IPS-20b (cell line): ENCODE measurements at regions not wholly inside any gene's neighbourhood (a gene's known extent, or its start where the extent isn't known, plus 50 kb on each side); places are given as distances from the start of the nearest gene placed in this dataset.
"Not testable (repeated sequence)": the region's sequence is repeated elsewhere in the genome, so short reads cannot be mapped to it uniquely, and the experiment has no call there.

ENCODE experiments used
- H3K27ac ChIP-seq: one replicate; pipeline ENCODE4 v1.5.1; 2013; ENCODE audit warnings: low read length
- H3K27me3 ChIP-seq: 2 replicates; pipeline ENCODE4 v1.6.1; 2013; ENCODE audit warnings: mild to moderate bottlenecking, low read length, inconsistent platforms; ENCODE audit not compliant: insufficient read depth
- H3K36me3 ChIP-seq: 2 replicates; pipeline ENCODE4 v1.6.1; 2013; ENCODE audit warnings: low read depth, mild to moderate bottlenecking, inconsistent platforms, low read length, moderate library complexity; ENCODE audit not compliant: insufficient read depth
- H3K4me1 ChIP-seq: 2 replicates; pipeline ENCODE4 v1.6.1; 2013; ENCODE audit warnings: mild to moderate bottlenecking, control low read depth, inconsistent platforms, low read length, moderate library complexity; ENCODE audit not compliant: insufficient read depth
- H3K4me3 ChIP-seq: 2 replicates; pipeline ENCODE4 v1.5.1; 2013; ENCODE audit warnings: mild to moderate bottlenecking, low read length, inconsistent platforms
- H3K9ac ChIP-seq: 2 replicates; pipeline ENCODE4 v1.6.1; 2013; ENCODE audit warnings: low read depth, mild to moderate bottlenecking, inconsistent platforms, low read length, moderate library complexity
- H3K9me3 ChIP-seq: 2 replicates; pipeline ENCODE4 v1.6.1; 2013; ENCODE audit warnings: mild to moderate bottlenecking, low read depth, low read length, inconsistent platforms; ENCODE audit not compliant: insufficient read depth

GRCh38 chr12:75683995-75684586, 172.7 kb upstream of the KRR1 start:
- not testable (repeated sequence) for H3K27ac ChIP-seq, H3K4me3 ChIP-seq, H3K9ac ChIP-seq, H3K27me3 ChIP-seq, H3K36me3 ChIP-seq, H3K4me1 ChIP-seq, H3K9me3 ChIP-seq

DNA sequence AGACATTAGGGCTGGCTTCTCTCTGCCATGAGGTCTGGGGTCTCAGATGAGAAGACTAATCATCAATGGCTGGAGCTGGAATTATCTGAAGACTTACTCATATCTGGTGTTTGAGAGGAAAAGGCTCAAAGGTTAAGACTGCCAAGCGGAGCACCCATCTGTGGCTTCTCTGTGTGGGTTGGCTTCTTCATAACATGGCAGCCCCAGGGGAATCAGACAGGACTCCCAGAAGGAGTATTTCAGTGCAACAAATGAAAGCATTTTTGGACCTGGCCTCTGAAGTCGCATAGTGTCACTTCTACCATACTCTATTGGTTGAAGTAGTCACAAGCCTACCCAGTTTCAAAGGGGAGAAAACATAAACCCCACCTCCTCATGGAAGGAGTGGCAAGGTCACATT, 171.8 kb upstream of the KRR1 start:
- Histone ChIP-seq H3K4me3 (no peak overlapping the region), H3K4me1 (peaks cover 3% of the 10 kb centered on the region; the same call in 1 of the 2 replicates), H3K9ac (no peak overlapping the region), H3K27me3 (no peaks in the 10 kb centered on the region), H3K27ac (no peak overlapping the region), H3K36me3 (no peaks in the 10 kb centered on the region), H3K9me3 (no peaks in the 10 kb centered on the region)

DNA sequence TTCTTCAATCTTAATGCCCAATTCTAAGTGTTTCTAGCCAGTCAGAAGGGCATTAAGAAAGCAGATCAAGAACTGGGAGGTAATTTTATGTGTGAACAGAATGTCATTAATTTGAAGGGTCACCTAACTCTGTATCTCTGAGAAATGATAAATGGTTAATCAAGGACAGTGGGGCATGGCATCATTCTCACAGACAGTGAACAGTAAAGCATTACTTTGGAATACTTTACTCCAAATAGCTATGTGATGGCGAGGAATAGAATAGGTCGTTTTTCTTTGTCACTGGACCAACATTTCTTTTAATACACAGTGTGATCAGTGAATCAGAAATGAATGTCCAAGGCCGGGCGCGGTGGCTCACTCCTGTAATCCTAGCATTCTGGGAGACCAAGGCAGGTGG, 166.1 kb upstream of the KRR1 start:
- Histone ChIP-seq H3K9me3 (no peaks in the 10 kb centered on the region), H3K9ac (no peak overlapping the region), H3K4me3 (no peak overlapping the region), H3K27me3 (no peaks in the 10 kb centered on the region), H3K4me1 (no peaks in the 10 kb centered on the region), H3K27ac (no peak overlapping the region), H3K36me3 (no peaks in the 10 kb centered on the region)

DNA sequence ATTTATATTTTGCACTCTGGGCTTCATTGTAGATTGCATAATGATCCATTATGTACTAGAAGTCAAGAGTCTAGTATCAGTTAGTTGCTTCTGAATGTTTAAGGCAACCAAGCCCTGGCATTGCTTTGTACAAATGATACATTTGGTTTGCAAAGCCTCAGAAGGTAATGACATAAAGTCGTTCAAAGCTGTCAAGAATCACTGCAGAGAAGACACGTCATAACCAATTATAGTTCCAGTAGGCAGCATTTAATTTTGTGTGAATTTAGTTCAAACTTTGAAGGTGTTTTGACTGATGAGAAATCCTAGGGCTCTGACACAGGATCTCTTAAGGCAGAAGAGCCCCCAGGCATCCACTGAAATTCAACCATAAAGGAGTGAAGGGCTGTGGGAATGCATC, 163.0 kb upstream of the KRR1 start:
- H3K9me3 ChIP-seq = no peaks in the 10 kb centered on the region

GRCh38 chr12:75672200-75672599, 160.8 kb upstream of the KRR1 start:
- H3K4me3 ChIP-seq = no peak overlapping the region
- H3K36me3 ChIP-seq = no peaks in the 10 kb centered on the region
- H3K9ac ChIP-seq = no peak overlapping the region
- no peaks in the 10 kb centered on the region for H3K9me3 ChIP-seq
- no peaks in the 10 kb centered on the region for H3K4me1 ChIP-seq
- no peak overlapping the region for H3K27ac ChIP-seq
- H3K27me3 ChIP-seq = no peaks in the 10 kb centered on the region

More for the DNA sequence above, 163.0 kb upstream of the KRR1 start:
- no peak overlapping the region for H3K4me3 ChIP-seq
- no peak overlapping the region for H3K27ac ChIP-seq
- no peak overlapping the region for H3K9ac ChIP-seq
- H3K4me1 ChIP-seq = no peaks in the 10 kb centered on the region
- no peaks in the 10 kb centered on the region for H3K27me3 ChIP-seq
- H3K36me3 ChIP-seq = no peaks in the 10 kb centered on the region

GRCh38 chr12:75670216-75670615, 158.8 kb upstream of the KRR1 start:
- Histone ChIP-seq H3K27ac (no peak overlapping the region), H3K9ac (no peak overlapping the region), H3K4me3 (no peak overlapping the region), H3K36me3 (no peaks in the 10 kb centered on the region), H3K9me3 (no peaks in the 10 kb centered on the region), H3K27me3 (no peaks in the 10 kb centered on the region), H3K4me1 (0 out of 2 replicates have a peak, but pooled peaks cover 2% of the 10 kb centered on the region)

- H3K4me1 ChIP-seq = 0 out of 2 replicates have a peak, but pooled peaks cover 2% of the 10 kb centered on the region
- H3K36me3 ChIP-seq = no peaks in the 10 kb centered on the region
- H3K27me3 ChIP-seq = no peaks in the 10 kb centered on the region
- no peak overlapping the region for H3K9ac ChIP-seq
- no peaks in the 10 kb centered on the region for H3K9me3 ChIP-seq
- no peak overlapping the region for H3K27ac ChIP-seq
- H3K4me3 ChIP-seq = no peak overlapping the region
Observed at GRCh38 chr12:75666939-75667334, 155.5 kb upstream of the KRR1 start.

DNA sequence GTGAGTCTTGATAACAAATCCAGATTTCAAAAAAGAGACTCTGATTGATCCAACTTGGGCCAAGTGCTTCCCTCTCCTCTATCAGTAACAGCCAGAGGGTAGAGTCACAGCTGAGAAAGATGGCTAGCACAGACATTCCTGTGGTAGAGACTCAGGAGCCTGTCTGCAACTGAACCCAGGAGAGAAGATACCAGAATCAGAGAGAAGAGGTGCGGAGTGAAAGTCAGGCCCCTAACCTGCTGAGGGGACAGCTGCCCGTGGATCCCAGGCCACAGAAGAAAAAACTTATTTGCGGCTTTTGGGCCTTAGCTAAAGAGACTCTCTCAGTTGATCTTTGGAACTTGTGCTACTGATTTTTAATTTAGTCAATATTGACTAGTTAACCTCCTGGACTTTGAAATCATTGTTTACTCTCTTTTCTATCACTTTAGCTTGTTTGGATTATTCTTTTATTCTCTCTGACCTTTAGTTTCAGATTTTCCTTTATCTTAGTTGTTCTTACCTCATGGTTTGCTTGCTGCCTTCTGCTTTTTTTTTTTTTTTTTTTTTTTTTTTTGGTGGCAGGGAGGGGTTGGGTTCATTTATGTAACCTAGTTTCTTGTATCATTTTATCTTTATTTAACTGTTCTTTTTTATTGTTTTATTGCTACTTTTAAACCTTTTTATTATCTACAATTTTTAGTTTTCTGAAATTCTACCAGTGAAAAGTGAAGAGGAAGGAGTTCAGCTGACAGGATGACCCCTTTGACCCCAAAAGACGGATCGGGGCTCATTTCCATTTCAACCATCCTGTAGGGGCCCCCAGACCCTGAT, 154.9 kb upstream of the KRR1 start:
- Histone ChIP-seq H3K9me3 (no peaks in the 10 kb centered on the region), H3K27me3 (no peaks in the 10 kb centered on the region), H3K27ac (no peak overlapping the region), H3K36me3 (no peaks in the 10 kb centered on the region), H3K9ac (no peak overlapping the region), H3K4me3 (no peak overlapping the region), H3K4me1 (0 out of 2 replicates have a peak, but pooled peaks cover 2% of the 10 kb centered on the region)

- Histone ChIP-seq H3K9me3 (no peaks in the 10 kb centered on the region), H3K9ac (no peak overlapping the region), H3K4me1 (0 out of 2 replicates have a peak, but pooled peaks cover 2% of the 10 kb centered on the region), H3K4me3 (no peak overlapping the region), H3K27ac (no peak overlapping the region), H3K36me3 (no peaks in the 10 kb centered on the region), H3K27me3 (no peaks in the 10 kb centered on the region)
Observed at GRCh38 chr12:75665216-75665615, 153.8 kb upstream of the KRR1 start.

GRCh38 chr12:75662511-75663159, 151.2 kb upstream of the KRR1 start:
- Histone ChIP-seq H3K36me3 (no peaks in the 10 kb centered on the region), H3K4me3 (no peak overlapping the region), H3K9ac (no peak overlapping the region), H3K27ac (no peak overlapping the region), H3K27me3 (no peaks in the 10 kb centered on the region), H3K4me1 (peaks cover 2% of the 10 kb centered on the region; the same call in 1 of the 2 replicates), H3K9me3 (no peaks in the 10 kb centered on the region)

DNA sequence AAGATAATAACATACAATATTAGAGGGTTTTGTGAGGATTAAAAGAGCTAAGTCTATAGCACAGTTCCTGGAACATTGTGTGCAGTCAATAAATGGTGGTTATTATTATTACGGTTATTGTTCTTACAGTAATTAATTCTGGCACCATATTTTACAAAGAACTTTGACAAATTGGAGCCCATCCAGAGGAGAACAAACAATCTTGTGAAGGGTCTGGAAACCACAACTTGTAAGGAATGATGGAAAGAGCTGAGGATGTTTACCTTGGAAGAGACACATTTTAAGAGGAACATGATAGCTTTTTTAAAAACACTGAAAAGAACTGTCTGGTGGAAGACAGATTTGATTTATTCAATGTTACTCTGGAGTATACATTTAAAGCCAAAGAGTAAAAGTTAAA, 150.5 kb upstream of the KRR1 start:
- Histone ChIP-seq H3K9me3 (no peaks in the 10 kb centered on the region), H3K4me1 (peaks cover 2% of the 10 kb centered on the region; the same call in 1 of the 2 replicates), H3K36me3 (no peaks in the 10 kb centered on the region), H3K9ac (no peak overlapping the region), H3K4me3 (no peak overlapping the region), H3K27me3 (no peaks in the 10 kb centered on the region), H3K27ac (no peak overlapping the region)
